SK-N-SH (cell line): ENCODE measurements at regions not wholly inside any gene's neighbourhood (a gene's known extent, or its start where the extent isn't known, plus 50 kb on each side); places are given as distances from the start of the nearest gene placed in this dataset.

Source experiments
- CTCF ChIA-PET: fragments of 300-600, 350-600 bp; formaldehyde crosslinking; extraction: SDS; loops from one replicate; lab custom pipeline; 2021; lab: Yijun Ruan, JAX
- POLR2A ChIA-PET: fragments of 350-600 bp; sonication (Branson Sonifier 250); formaldehyde crosslinking; extraction: SDS; loops from one replicate; lab custom pipeline; 2020; ENCODE audit warnings: antibody characterized with exemption, inconsistent platforms; lab: Yijun Ruan, JAX
- DNase-seq: peaks from one replicate; pipeline ENCODE4 v3.0.0; 2012
- H2AFZ ChIP-seq: fragments of 200-600 bp; sonication (generic); 2 replicates; pipeline ENCODE4 v1.8.1; 2016; ENCODE audit warnings: antibody characterized with exemption, mild to moderate bottlenecking, low read depth
- H3F3A ChIP-seq: fragments of 200-600 bp; sonication (generic); replicated peaks from 2 replicates; pipeline ENCODE3; 2016; ENCODE audit warnings: antibody characterized with exemption, mild to moderate bottlenecking; ENCODE audit not compliant: insufficient read depth
- H3K27ac ChIP-seq, 2 experiments: fragments of 200-500 bp in 1 of 2; fragments of 200-600 bp in 1 of 2; sonication (Bioruptor generic) in 1 of 2; sonication (generic), shearing (Covaris generic) in 1 of 2; 2 replicates each; pipeline versions ENCODE4 v1.5.1 to v1.6.1; 2014 to 2016; ENCODE audit warnings: low read depth in 2 of 2, inconsistent platforms in 1 of 2, low read length in 1 of 2, mild to moderate bottlenecking in 1 of 2, mixed read lengths in 1 of 2
- H3K27me3 ChIP-seq: fragments of 200-600 bp; sonication (generic), shearing (Covaris generic); 2 replicates; pipeline ENCODE4 v1.6.1; 2016; ENCODE audit warnings: mixed run types; ENCODE audit not compliant: insufficient read depth
- H3K36me3 ChIP-seq, 2 experiments: fragments of 200-500 bp in 1 of 2; fragments of 200-600 bp in 1 of 2; sonication (Bioruptor generic) in 1 of 2; sonication (generic) in 1 of 2; replicated peaks in 1 of 2; 2 replicates each; pipeline versions ENCODE3 to v1.5.1; 2014 to 2016; ENCODE audit warnings: low read length in 1 of 2, mild to moderate bottlenecking in 1 of 2; ENCODE audit not compliant: insufficient read depth in 2 of 2, control insufficient read depth in 1 of 2
- H3K4me1 ChIP-seq, 2 experiments: fragments of 200-500 bp in 1 of 2; fragments of 200-600 bp in 1 of 2; sonication (Bioruptor generic) in 1 of 2; sonication (generic), shearing (Covaris generic) in 1 of 2; 2 replicates each; pipeline versions ENCODE4 v1.5.1 to v1.6.1; 2014 to 2016; ENCODE audit warnings: low read depth in 1 of 2, low read length in 1 of 2, mixed run types in 1 of 2; ENCODE audit not compliant: insufficient read depth in 2 of 2, control insufficient read depth in 1 of 2
- H3K4me2 ChIP-seq: fragments of 200-600 bp; sonication (generic), shearing (Covaris generic); 2 replicates; pipeline ENCODE4 v1.6.1; 2017; ENCODE audit warnings: mixed run types
- H3K4me3 ChIP-seq, 2 experiments: fragments of 200-500 bp in 1 of 2; fragments of 200-600 bp in 1 of 2; sonication (Bioruptor generic) in 1 of 2; sonication (generic), shearing (Covaris generic) in 1 of 2; 2 replicates each; pipeline versions ENCODE4 v1.5.1 to v1.8.1; 2014 to 2016; ENCODE audit warnings: low read depth in 2 of 2, inconsistent platforms in 1 of 2, low read length in 1 of 2, mild to moderate bottlenecking in 1 of 2, mixed read lengths in 1 of 2, moderate library complexity in 1 of 2
- H3K79me2 ChIP-seq: fragments of 200-600 bp; sonication (generic); 2 replicates; pipeline ENCODE4 v1.8.1; 2017; ENCODE audit warnings: mild to moderate bottlenecking; ENCODE audit not compliant: insufficient read depth
- H3K9ac ChIP-seq: fragments of 200-600 bp; sonication (generic); 2 replicates; pipeline ENCODE4 v1.6.1; 2017; ENCODE audit warnings: mixed run types
- H3K9me2 ChIP-seq: fragments of 200-600 bp; sonication (generic); 2 replicates; pipeline ENCODE4 v1.6.1; 2017; ENCODE audit warnings: mixed run types
- H3K9me3 ChIP-seq: fragments of 200-600 bp; sonication (generic); 2 replicates; pipeline ENCODE4 v1.6.1; 2017; ENCODE audit warnings: mixed run types, mild to moderate bottlenecking, moderate library complexity
- H4K20me1 ChIP-seq: fragments of 200-600 bp; sonication (generic); 2 replicates; pipeline ENCODE4 v1.6.1; 2017; ENCODE audit warnings: mild to moderate bottlenecking, mixed run types; ENCODE audit not compliant: insufficient read depth
- CHD2 ChIP-seq: fragments of 150-350 bp; IDR thresholded peaks from 2 replicates; pipeline ENCODE4 v1.6.1; 2018; ENCODE audit warnings: low read length; ENCODE audit not compliant: partially characterized antibody
- CTCF ChIP-seq: fragments of 200-600 bp; sonication (generic); IDR thresholded peaks from 2 replicates; pipeline ENCODE4 v1.6.1; 2017; ENCODE audit warnings: antibody characterized with exemption, mild to moderate bottlenecking, moderate library complexity
- EP300 ChIP-seq, 2 experiments: IDR thresholded peaks; 2 replicates each; pipeline versions ENCODE4 v1.4.0 to v1.6.1; 2012; ENCODE audit warnings: borderline replicate concordance in 1 of 2, low read depth in 1 of 2, low read length in 1 of 2
- EZH2phosphoT487 ChIP-seq: fragments of 200-600 bp; sonication (generic); IDR thresholded peaks from 2 replicates; pipeline ENCODE4 v1.6.1; 2017; ENCODE audit warnings: low read depth, mixed run types, mild to moderate bottlenecking, antibody characterized with exemption, moderate library complexity, borderline replicate concordance
- FOSL2 ChIP-seq: IDR thresholded peaks from 2 replicates; pipeline ENCODE4 v1.4.0; 2012; ENCODE audit warnings: low read depth, mild to moderate bottlenecking, moderate library complexity, borderline replicate concordance
- FOXJ3 ChIP-seq: sonication (generic); formaldehyde crosslinking; IDR thresholded peaks from 2 replicates; pipeline ENCODE4 v1.5.1; 2020; ENCODE audit warnings: mild to moderate bottlenecking, missing genetic modification reagents
- GABPA ChIP-seq: IDR thresholded peaks from 2 replicates; pipeline ENCODE4 v1.4.0; 2012; ENCODE audit warnings: low read depth, mild to moderate bottlenecking
- IRF3 ChIP-seq: fragments of 150-350 bp; IDR thresholded peaks from 2 replicates; pipeline ENCODE4 v1.6.1; 2016; ENCODE audit warnings: mild to moderate bottlenecking, low read depth, low read length
- JUND ChIP-seq: IDR thresholded peaks from 2 replicates; pipeline ENCODE4 v1.4.0; 2012
- MAX ChIP-seq: IDR thresholded peaks from 2 replicates; pipeline ENCODE4 v1.4.0; 2012; ENCODE audit warnings: low read depth
- MXI1 ChIP-seq: IDR thresholded peaks from 2 replicates; pipeline ENCODE4 v1.6.1; 2012; ENCODE audit warnings: mild to moderate bottlenecking, low read depth, low read length, improper control_type of control experiment
- NRF1 ChIP-seq: IDR thresholded peaks from 2 replicates; pipeline ENCODE4 v1.6.1; 2012; ENCODE audit warnings: low read depth, mild to moderate bottlenecking, low read length
- RAD21 ChIP-seq: IDR thresholded peaks from 2 replicates; pipeline ENCODE4 v1.6.1; 2012; ENCODE audit warnings: mild to moderate bottlenecking, low read length
- RCOR1 ChIP-seq: fragments of 150-350 bp; IDR thresholded peaks from 2 replicates; pipeline ENCODE4 v1.6.1; 2017; ENCODE audit warnings: antibody characterized with exemption, low read length
- REST ChIP-seq: IDR thresholded peaks from 2 replicates; pipeline ENCODE4 v1.6.1; 2012; ENCODE audit warnings: mild to moderate bottlenecking, low read depth, low read length, moderate library complexity
- SMC3 ChIP-seq: IDR thresholded peaks from 2 replicates; pipeline ENCODE4 v1.6.1; 2012; ENCODE audit warnings: low read depth, low read length, improper control_type of control experiment
- TCF12 ChIP-seq: IDR thresholded peaks from 2 replicates; pipeline ENCODE4 v1.4.0; 2012
- TEAD4 ChIP-seq: IDR thresholded peaks from 2 replicates; pipeline ENCODE4 v1.4.0; 2012; ENCODE audit warnings: mild to moderate bottlenecking, borderline replicate concordance; ENCODE audit not compliant: insufficient read depth
- ZBTB33 ChIP-seq: IDR thresholded peaks from 2 replicates; pipeline ENCODE4 v1.4.0; 2012; ENCODE audit warnings: low read depth, borderline replicate concordance
- WGBS: methylation state at CpG from one replicate; pipeline ENCODE4 v1.1.6; 2017; ENCODE audit warnings: low lambda C conversion rate; 5-methylcytosine and 5-hydroxymethylcytosine counted together

GRCh38 chr1:62918700-62919099 lies 134.8 kb downstream of the ATG4C start (continued):
- no peak for TF ChIP-seq TEAD4
- no peak for TF ChIP-seq SMC3
- no peak for TF ChIP-seq EP300 (IDR thresholded peaks at IDR 0.05; ENCODE audit: borderline replicate concordance in 1 of 2, low read depth in 1 of 2, low read length in 1 of 2)
- no peak for TF ChIP-seq TCF12
- TF ChIP-seq RAD21 = no peak

- no peak for DNase-seq
- Histone ChIP-seq H3K4me2 (no peak overlapping the region), H2AFZ (no peak overlapping the region), H3K4me3 (no peak overlapping the region), H3K9me3 (no peaks in the 10 kb centered on the region), H3K9ac (no peak overlapping the region), H3K27me3 (no peaks in the 10 kb centered on the region), H3K4me1 (no peaks in the 10 kb centered on the region; a peak in 2 of 4 replicates), H3K9me2 (no peaks in the 10 kb centered on the region), H3K27ac (no peak overlapping the region), H3K79me2 (no peaks in the 10 kb centered on the region), H3F3A (no peaks in the 10 kb centered on the region), H4K20me1 (no peaks in the 10 kb centered on the region), H3K36me3 (no peaks in the 10 kb centered on the region)
- TF ChIP-seq NRF1 = no peak
- TF ChIP-seq SMC3 = no peak
- no peak for TF ChIP-seq ZBTB33
- TF ChIP-seq REST = no peak
- TF ChIP-seq TEAD4 = no peak
- no peak for TF ChIP-seq CHD2
- TF ChIP-seq MXI1 = no peak
- no peak for TF ChIP-seq FOSL2
- no peak for TF ChIP-seq IRF3
- no peak for TF ChIP-seq RAD21
- no peak for TF ChIP-seq MAX
- TF ChIP-seq TCF12 = no peak
- no peak for TF ChIP-seq JUND
- no peak for TF ChIP-seq FOXJ3
- TF ChIP-seq CTCF = no peak
- no peak for TF ChIP-seq GABPA
- TF ChIP-seq EZH2phosphoT487 = no peak
- TF ChIP-seq RCOR1 = no peak
- TF ChIP-seq EP300 (IDR thresholded peaks at IDR 0.05; ENCODE audit: borderline replicate concordance in 1 of 2, low read depth in 1 of 2, low read length in 1 of 2) = no peak
- ChIA-PET CTCF (interaction anchor here (0.8 to 1.2 kb wide), 2 partner anchors 9 to 11 kb away, joined by 3 read pairs; no protein-coding TSS in a partner anchor), POLR2A (no interaction called here)
- WGBS = 24% methylated on average over 1 of the region's 1 CpG
These were observed 138.1 kb downstream of the ATG4C start for GRCh38 chr1:62922006-62922405.
